ENCODE measurements at regions not wholly inside any gene's neighbourhood (a gene's known extent, or its start where the extent isn't known, plus 50 kb on each side); places are given as distances from the start of the nearest gene placed in this dataset. TPM values are rescaled to one million over a fixed set of nuclear protein-coding genes. Genes with fewer than 3 reads are reported as not detected.

DNA sequence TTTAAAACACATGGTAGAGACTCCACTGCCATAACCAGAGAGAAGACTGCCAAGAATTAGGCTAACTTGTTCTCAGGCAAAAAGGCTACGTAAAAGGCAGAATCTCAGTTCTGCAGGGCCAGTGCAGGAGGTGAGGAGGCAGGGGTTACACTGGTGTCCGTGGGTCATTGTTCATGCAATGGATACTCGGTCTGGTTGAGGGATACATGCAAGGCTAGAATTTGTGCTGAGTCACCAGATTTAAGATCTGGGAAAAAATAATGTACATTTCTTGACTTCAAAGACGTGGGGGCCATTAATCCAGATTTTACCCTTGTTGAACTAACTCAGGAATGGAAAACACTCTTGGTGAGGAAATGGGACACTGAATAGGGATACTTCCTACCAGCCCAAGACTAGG is 52.3 kb upstream of the DPH5 start:
- no peak overlapping the region for H3K4me3 ChIP-seq (ENCODE audit: low read depth, low read length)
- POLR2A ChIA-PET = no interaction called here
- H3K27me3 ChIP-seq (ENCODE audit: control insufficient read depth, insufficient read depth, low read length) = no peaks in the 10 kb centered on the region
- no peak for DNase-seq (ENCODE audit: low read depth, low spot score)
- TF ChIP-seq, protein P1, sequence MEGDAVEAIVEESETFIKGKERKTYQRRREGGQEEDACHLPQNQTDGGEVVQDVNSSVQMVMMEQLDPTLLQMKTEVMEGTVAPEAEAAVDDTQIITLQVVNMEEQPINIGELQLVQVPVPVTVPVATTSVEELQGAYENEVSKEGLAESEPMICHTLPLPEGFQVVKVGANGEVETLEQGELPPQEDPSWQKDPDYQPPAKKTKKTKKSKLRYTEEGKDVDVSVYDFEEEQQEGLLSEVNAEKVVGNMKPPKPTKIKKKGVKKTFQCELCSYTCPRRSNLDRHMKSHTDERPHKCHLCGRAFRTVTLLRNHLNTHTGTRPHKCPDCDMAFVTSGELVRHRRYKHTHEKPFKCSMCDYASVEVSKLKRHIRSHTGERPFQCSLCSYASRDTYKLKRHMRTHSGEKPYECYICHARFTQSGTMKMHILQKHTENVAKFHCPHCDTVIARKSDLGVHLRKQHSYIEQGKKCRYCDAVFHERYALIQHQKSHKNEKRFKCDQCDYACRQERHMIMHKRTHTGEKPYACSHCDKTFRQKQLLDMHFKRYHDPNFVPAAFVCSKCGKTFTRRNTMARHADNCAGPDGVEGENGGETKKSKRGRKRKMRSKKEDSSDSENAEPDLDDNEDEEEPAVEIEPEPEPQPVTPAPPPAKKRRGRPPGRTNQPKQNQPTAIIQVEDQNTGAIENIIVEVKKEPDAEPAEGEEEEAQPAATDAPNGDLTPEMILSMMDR (IDR thresholded peaks at IDR 0.05; ENCODE audit: low read depth, low read length) = no peak
- H3K9me3 ChIP-seq (ENCODE audit: control insufficient read depth, insufficient read depth, low read length) = no peaks in the 10 kb centered on the region
- CTCF ChIA-PET = no interaction called here
- no peak overlapping the region for H3K27ac ChIP-seq (ENCODE audit: low read depth, low read length)

DNA sequence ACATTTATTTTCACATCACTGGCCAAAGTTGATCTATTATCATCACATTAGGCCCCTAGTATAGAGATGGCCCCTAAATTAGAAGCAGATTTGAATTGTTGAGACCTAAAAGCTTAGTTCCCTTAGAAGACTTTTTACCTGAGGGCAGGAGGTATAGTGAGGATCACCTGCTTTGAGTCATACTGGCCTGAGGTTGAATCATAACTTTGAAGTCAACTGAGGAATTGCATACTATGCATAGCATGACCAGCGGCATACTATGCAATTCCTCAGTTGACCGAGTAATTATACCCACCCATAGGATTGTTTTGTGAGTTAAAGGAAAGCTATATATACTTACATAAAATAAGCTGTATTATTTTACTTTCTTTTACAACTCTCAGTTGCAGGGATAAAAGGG is 50.3 kb upstream of the DPH5 start:
- CTCF ChIA-PET = no interaction called here
- H3K27me3 ChIP-seq (ENCODE audit: control insufficient read depth, insufficient read depth, low read length) = no peaks in the 10 kb centered on the region
- H3K4me3 ChIP-seq (ENCODE audit: low read depth, low read length) = no peak overlapping the region
- POLR2A ChIA-PET = no interaction called here
- H3K9me3 ChIP-seq (ENCODE audit: control insufficient read depth, insufficient read depth, low read length) = no peaks in the 10 kb centered on the region
- TF ChIP-seq, protein P1 (IDR thresholded peaks at IDR 0.05; ENCODE audit: low read depth, low read length) = no peak
- H3K27ac ChIP-seq (ENCODE audit: low read depth, low read length) = no peak overlapping the region
- no peak for DNase-seq (ENCODE audit: low read depth, low spot score)

Small RNA genes in the stretch of these regions (small RNA-seq; reads per million reads assigned to genes)
- not detected for gene RF00424 (ENCODE audit: insufficient read length, low read depth)

All from AG04450 (cell line).